ENCODE measurements at regions not wholly inside any gene's neighbourhood (a gene's known extent, or its start where the extent isn't known, plus 50 kb on each side); places are given as distances from the start of the nearest gene placed in this dataset.

GRCh38 chr2:22807872-22808271 is 577.1 kb upstream of the KLHL29 start:
- peaks cover 2 to 39% (median 17%) of the 10 kb centered on the region in 7 donors for H3K9me3 Mint-ChIP-seq
- ATAC-seq (ENCODE audit: low read depth in 2 of 2): no peak
- H3K27ac Mint-ChIP-seq: no peak overlapping the region
- no peak overlapping the region for H3K4me3 Mint-ChIP-seq
- no peaks in the 10 kb centered on the region for H3K36me3 Mint-ChIP-seq
- DNase-seq: no peak
- no peaks in the 10 kb centered on the region for H3K27me3 Mint-ChIP-seq
- H3K4me1 Mint-ChIP-seq: no peaks in the 10 kb centered on the region

- Mint-ChIP-seq H3K27ac (no peak overlapping the region), H3K9me3 (peaks cover 2 to 24% (median 10%) of the 10 kb centered on the region in 7 donors)
Observed at GRCh38 chr2:22810602-22811001, 574.4 kb upstream of the KLHL29 start.

GRCh38 chr2:22812065-22812680 is 572.8 kb upstream of the KLHL29 start:
- H3K4me3 Mint-ChIP-seq: no peak overlapping the region
- DNase-seq (no peak), ATAC-seq (ENCODE audit: low read depth in 2 of 2) (no peak)
- H3K9me3 Mint-ChIP-seq: peaks cover 0 to 9% (median 4%) of the 10 kb centered on the region in 7 donors
- no peaks in the 10 kb centered on the region for H3K4me1 Mint-ChIP-seq
- H3K27me3 Mint-ChIP-seq: no peaks in the 10 kb centered on the region
- H3K36me3 Mint-ChIP-seq: no peaks in the 10 kb centered on the region
- H3K27ac Mint-ChIP-seq: no peak overlapping the region

More at GRCh38 chr2:22810602-22811001, 574.4 kb upstream of the KLHL29 start:
- ATAC-seq (ENCODE audit: low read depth in 2 of 2): no peak
- no peak for DNase-seq
- no peaks in the 10 kb centered on the region for H3K4me1 Mint-ChIP-seq
- no peak overlapping the region for H3K4me3 Mint-ChIP-seq
- H3K27me3 Mint-ChIP-seq: no peaks in the 10 kb centered on the region
- no peaks in the 10 kb centered on the region for H3K36me3 Mint-ChIP-seq

GRCh38 chr2:22817197-22817596 is 567.8 kb upstream of the KLHL29 start:
- Mint-ChIP-seq H3K4me1 (no peaks in the 10 kb centered on the region), H3K9me3 (peaks cover 0 to 2% (median 0%) of the 10 kb centered on the region in 7 donors), H3K27me3 (no peaks in the 10 kb centered on the region), H3K4me3 (no peak overlapping the region), H3K36me3 (no peaks in the 10 kb centered on the region), H3K27ac (no peak overlapping the region)
- DNase-seq (no peak), ATAC-seq (ENCODE audit: low read depth in 2 of 2) (no peak)

GRCh38 chr2:22821458-22821857 is 563.5 kb upstream of the KLHL29 start:
- Mint-ChIP-seq H3K27ac (no peak overlapping the region), H3K27me3 (no peaks in the 10 kb centered on the region), H3K4me1 (no peaks in the 10 kb centered on the region), H3K4me3 (no peak overlapping the region), H3K36me3 (no peaks in the 10 kb centered on the region), H3K9me3 (peaks cover 0 to 8% (median 0%) of the 10 kb centered on the region in 7 donors)
- DNase-seq (no peak), ATAC-seq (ENCODE audit: low read depth in 2 of 2) (no peak)

- DNase-seq (no peak), ATAC-seq (ENCODE audit: low read depth in 2 of 2) (no peak)
- no peak overlapping the region for H3K4me3 Mint-ChIP-seq
- H3K27me3 Mint-ChIP-seq: no peaks in the 10 kb centered on the region
- no peak overlapping the region for H3K27ac Mint-ChIP-seq
- peaks cover 0 to 8% (median 0%) of the 10 kb centered on the region in 7 donors for H3K9me3 Mint-ChIP-seq
- no peaks in the 10 kb centered on the region for H3K4me1 Mint-ChIP-seq
- H3K36me3 Mint-ChIP-seq: no peaks in the 10 kb centered on the region
Observed at GRCh38 chr2:22822835-22823234, 562.1 kb upstream of the KLHL29 start.

GRCh38 chr2:22824618-22825017 is 560.4 kb upstream of the KLHL29 start:
- ATAC-seq (ENCODE audit: low read depth in 2 of 2) (no peak), DNase-seq (no peak)
- H3K4me3 Mint-ChIP-seq: no peak overlapping the region
- no peaks in the 10 kb centered on the region for H3K36me3 Mint-ChIP-seq
- H3K4me1 Mint-ChIP-seq: no peaks in the 10 kb centered on the region
- H3K27me3 Mint-ChIP-seq: no peaks in the 10 kb centered on the region
- H3K9me3 Mint-ChIP-seq: peaks cover 0 to 16% (median 4%) of the 10 kb centered on the region in 7 donors
- no peak overlapping the region for H3K27ac Mint-ChIP-seq

- H3K27ac Mint-ChIP-seq: no peak overlapping the region
- H3K9me3 Mint-ChIP-seq: peaks cover 0 to 16% (median 5%) of the 10 kb centered on the region in 7 donors
- H3K4me3 Mint-ChIP-seq: no peak overlapping the region
- H3K36me3 Mint-ChIP-seq: no peaks in the 10 kb centered on the region
- ATAC-seq (ENCODE audit: low read depth in 2 of 2) (no peak), DNase-seq (no peak)
- H3K4me1 Mint-ChIP-seq: no peaks in the 10 kb centered on the region
- H3K27me3 Mint-ChIP-seq: no peaks in the 10 kb centered on the region
Observed at GRCh38 chr2:22826703-22827102, 558.3 kb upstream of the KLHL29 start.

GRCh38 chr2:22829791-22830190 is 555.2 kb upstream of the KLHL29 start:
- Mint-ChIP-seq H3K27ac (no peak overlapping the region), H3K4me1 (no peaks in the 10 kb centered on the region), H3K9me3 (peaks cover 0 to 20% (median 0%) of the 10 kb centered on the region in 7 donors), H3K36me3 (no peaks in the 10 kb centered on the region), H3K27me3 (no peaks in the 10 kb centered on the region), H3K4me3 (no peak overlapping the region)
- DNase-seq (no peak), ATAC-seq (ENCODE audit: low read depth in 2 of 2) (no peak)

GRCh38 chr2:22832196-22832595 is 552.8 kb upstream of the KLHL29 start:
- H3K36me3 Mint-ChIP-seq: no peaks in the 10 kb centered on the region
- no peak for ATAC-seq (ENCODE audit: low read depth in 2 of 2)
- no peak overlapping the region for H3K4me3 Mint-ChIP-seq

GRCh38 chr2:22838461-22838860 is 546.5 kb upstream of the KLHL29 start:
- ATAC-seq (ENCODE audit: low read depth in 2 of 2): no peak
- H3K4me1 Mint-ChIP-seq: no peaks in the 10 kb centered on the region
- DNase-seq: no peak
- H3K27ac Mint-ChIP-seq: no peak overlapping the region
- H3K36me3 Mint-ChIP-seq: no peaks in the 10 kb centered on the region
- no peaks in the 10 kb centered on the region for H3K27me3 Mint-ChIP-seq
- no peak overlapping the region for H3K4me3 Mint-ChIP-seq
- peaks cover 0 to 8% (median 0%) of the 10 kb centered on the region in 7 donors for H3K9me3 Mint-ChIP-seq

More at GRCh38 chr2:22832196-22832595, 552.8 kb upstream of the KLHL29 start:
- Mint-ChIP-seq H3K4me1 (no peaks in the 10 kb centered on the region), H3K27me3 (no peaks in the 10 kb centered on the region), H3K9me3 (peaks cover 0 to 20% (median 2%) of the 10 kb centered on the region in 7 donors), H3K27ac (no peak overlapping the region)
- DNase-seq: no peak

- DNase-seq (no peak), ATAC-seq (ENCODE audit: low read depth in 2 of 2) (no peak)
- Mint-ChIP-seq H3K27ac (no peak overlapping the region), H3K36me3 (no peaks in the 10 kb centered on the region), H3K9me3 (peaks cover 0 to 4% (median 0%) of the 10 kb centered on the region in 7 donors), H3K4me1 (no peaks in the 10 kb centered on the region), H3K27me3 (no peaks in the 10 kb centered on the region), H3K4me3 (no peak overlapping the region)
Observed at GRCh38 chr2:22842205-22842869, 542.6 kb upstream of the KLHL29 start.

- ATAC-seq (ENCODE audit: low read depth in 2 of 2): no peak
- Mint-ChIP-seq H3K36me3 (no peaks in the 10 kb centered on the region), H3K4me3 (no peak overlapping the region), H3K9me3 (peaks cover 0 to 10% (median 4%) of the 10 kb centered on the region in 7 donors), H3K27me3 (no peaks in the 10 kb centered on the region), H3K27ac (no peak overlapping the region), H3K4me1 (no peaks in the 10 kb centered on the region)
- DNase-seq: no peak
Observed at GRCh38 chr2:22843919-22844537, 541.0 kb upstream of the KLHL29 start.

GRCh38 chr2:22850310-22850709 is 534.7 kb upstream of the KLHL29 start:
- DNase-seq (no peak), ATAC-seq (ENCODE audit: low read depth in 2 of 2) (no peak)
- no peaks in the 10 kb centered on the region for H3K36me3 Mint-ChIP-seq
- H3K4me3 Mint-ChIP-seq: no peak overlapping the region
- H3K27me3 Mint-ChIP-seq: no peaks in the 10 kb centered on the region
- no peak overlapping the region for H3K27ac Mint-ChIP-seq
- H3K9me3 Mint-ChIP-seq: peaks cover 1 to 19% (median 8%) of the 10 kb centered on the region in 7 donors
- H3K4me1 Mint-ChIP-seq: no peaks in the 10 kb centered on the region
